ENCODE measurements at regions not wholly inside any gene's neighbourhood (a gene's known extent, or its start where the extent isn't known, plus 50 kb on each side); places are given as distances from the start of the nearest gene placed in this dataset.

- Histone ChIP-seq H3K36me3 (ENCODE audit: control insufficient read depth, insufficient read depth, low read length) (no peaks in the 10 kb centered on the region), H3K4me2 (ENCODE audit: low read length) (no peak overlapping the region), H3K4me1 (no peaks in the 10 kb centered on the region), H3K9me3 (ENCODE audit: control insufficient read depth, low read length) (no peaks in the 10 kb centered on the region), H3K27me3 (ENCODE audit: control insufficient read depth, insufficient read depth, low read length) (no peaks in the 10 kb centered on the region), H3K9ac (no peak overlapping the region), H3K27ac (no peak overlapping the region), H3K4me3 (ENCODE audit: low read depth, low read length) (no peak overlapping the region), H2AFZ (no peak overlapping the region), H3K79me2 (no peaks in the 10 kb centered on the region)
- TF ChIP-seq CTCF (IDR thresholded peaks at IDR 0.05): no peak
Observed at GRCh38 chr1:232426801-232427200, 203.1 kb downstream of the SIPA1L2 start.

GRCh38 chr1:232425421-232425820 is 204.5 kb downstream of the SIPA1L2 start:
- no peaks in the 10 kb centered on the region for H3K9me3 ChIP-seq (ENCODE audit: control insufficient read depth, low read length)
- no peak overlapping the region for H3K27ac ChIP-seq
- H3K4me2 ChIP-seq (ENCODE audit: low read length): no peak overlapping the region
- H3K4me1 ChIP-seq: no peaks in the 10 kb centered on the region
- TF ChIP-seq CTCF (IDR thresholded peaks at IDR 0.05): no peak
- H3K36me3 ChIP-seq (ENCODE audit: control insufficient read depth, insufficient read depth, low read length): no peaks in the 10 kb centered on the region
- H3K4me3 ChIP-seq (ENCODE audit: low read depth, low read length): no peak overlapping the region
- H2AFZ ChIP-seq: no peak overlapping the region
- no peaks in the 10 kb centered on the region for H3K79me2 ChIP-seq
- H3K27me3 ChIP-seq (ENCODE audit: control insufficient read depth, insufficient read depth, low read length): no peaks in the 10 kb centered on the region
- H3K9ac ChIP-seq: no peak overlapping the region

- Histone ChIP-seq H3K9ac (no peak overlapping the region), H3K4me1 (no peaks in the 10 kb centered on the region), H3K36me3 (ENCODE audit: control insufficient read depth, insufficient read depth, low read length) (no peaks in the 10 kb centered on the region), H3K4me2 (ENCODE audit: low read length) (no peak overlapping the region), H2AFZ (no peak overlapping the region), H3K4me3 (ENCODE audit: low read depth, low read length) (no peak overlapping the region), H3K79me2 (no peaks in the 10 kb centered on the region), H3K27ac (no peak overlapping the region), H3K27me3 (ENCODE audit: control insufficient read depth, insufficient read depth, low read length) (no peaks in the 10 kb centered on the region), H3K9me3 (ENCODE audit: control insufficient read depth, low read length) (no peaks in the 10 kb centered on the region)
- no peak for TF ChIP-seq CTCF (IDR thresholded peaks at IDR 0.05)
Observed at GRCh38 chr1:232423591-232423990, 206.3 kb downstream of the SIPA1L2 start.

- H3K9me3 ChIP-seq (ENCODE audit: control insufficient read depth, low read length): no peaks in the 10 kb centered on the region
- H3K27me3 ChIP-seq (ENCODE audit: control insufficient read depth, insufficient read depth, low read length): no peaks in the 10 kb centered on the region
- no peaks in the 10 kb centered on the region for H3K79me2 ChIP-seq
- no peak overlapping the region for H3K27ac ChIP-seq
- no peak overlapping the region for H3K4me3 ChIP-seq (ENCODE audit: low read depth, low read length)
- no peaks in the 10 kb centered on the region for H3K36me3 ChIP-seq (ENCODE audit: control insufficient read depth, insufficient read depth, low read length)
- H3K4me2 ChIP-seq (ENCODE audit: low read length): no peak overlapping the region
- H2AFZ ChIP-seq: no peak overlapping the region
- H3K9ac ChIP-seq: no peak overlapping the region
- TF ChIP-seq CTCF (IDR thresholded peaks at IDR 0.05): no peak
- no peaks in the 10 kb centered on the region for H3K4me1 ChIP-seq
Observed at GRCh38 chr1:232422898-232423297, 207.0 kb downstream of the SIPA1L2 start.

GRCh38 chr1:232422098-232422497 is 207.8 kb downstream of the SIPA1L2 start:
- Histone ChIP-seq H3K9me3 (ENCODE audit: control insufficient read depth, low read length) (no peaks in the 10 kb centered on the region), H3K27me3 (ENCODE audit: control insufficient read depth, insufficient read depth, low read length) (no peaks in the 10 kb centered on the region), H3K9ac (no peak overlapping the region), H3K27ac (no peak overlapping the region), H3K4me2 (ENCODE audit: low read length) (no peak overlapping the region), H3K36me3 (ENCODE audit: control insufficient read depth, insufficient read depth, low read length) (no peaks in the 10 kb centered on the region), H3K4me1 (no peaks in the 10 kb centered on the region), H2AFZ (no peak overlapping the region), H3K79me2 (no peaks in the 10 kb centered on the region), H3K4me3 (ENCODE audit: low read depth, low read length) (no peak overlapping the region)
- no peak for TF ChIP-seq CTCF (IDR thresholded peaks at IDR 0.05)
